SHP77 treated with DMSO at 0.1 percent for 48 hours (cell line): ENCODE measurements at regions not wholly inside any gene's neighbourhood (a gene's known extent, or its start where the extent isn't known, plus 50 kb on each side); places are given as distances from the start of the nearest gene placed in this dataset.

Experiments
- DNase-seq: peaks from one replicate; lab custom pipeline; 2025; lab: John Stamatoyannopoulos, UW

DNA sequence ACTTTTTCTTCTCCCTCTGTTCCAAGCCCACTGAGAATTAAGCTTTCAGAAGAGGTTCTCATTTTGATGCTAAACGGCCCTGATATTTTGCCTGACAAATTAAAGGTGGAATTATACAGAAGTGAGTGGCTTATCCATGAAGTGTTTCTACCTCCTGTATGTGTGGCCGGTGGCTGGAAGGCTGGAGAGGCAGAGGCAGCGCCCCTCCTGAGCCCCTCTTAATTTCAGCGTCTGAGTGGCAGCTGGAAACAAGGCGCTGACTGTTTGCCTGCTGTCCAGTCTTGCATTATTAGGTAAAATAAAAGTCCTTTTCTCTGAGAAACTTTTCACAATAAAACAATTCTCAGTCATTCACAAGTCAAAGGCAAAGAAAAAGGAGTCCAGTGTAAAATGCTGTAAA is 685.7 kb downstream of the MCTP2 start:
- DNase-seq: no peak

DNA sequence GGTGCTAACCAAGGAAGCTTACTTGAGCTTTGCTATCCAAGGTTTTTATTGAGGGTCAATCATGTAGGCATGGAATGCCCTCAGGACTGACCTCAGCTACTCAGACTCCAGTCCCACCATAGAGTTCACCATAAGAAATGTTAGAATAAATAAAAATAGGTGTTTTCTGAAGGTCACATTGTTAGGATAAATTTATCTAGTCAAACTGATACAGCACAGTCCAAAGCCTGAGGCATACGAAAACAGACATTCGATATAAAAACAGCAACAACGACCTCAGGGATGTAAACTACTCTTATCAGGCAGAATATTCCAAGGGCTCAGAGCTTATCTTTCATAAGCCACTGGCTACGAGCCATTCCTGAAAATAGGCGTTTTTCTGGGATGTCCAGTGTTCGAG is 690.6 kb downstream of the MCTP2 start:
- no peak for DNase-seq

DNA sequence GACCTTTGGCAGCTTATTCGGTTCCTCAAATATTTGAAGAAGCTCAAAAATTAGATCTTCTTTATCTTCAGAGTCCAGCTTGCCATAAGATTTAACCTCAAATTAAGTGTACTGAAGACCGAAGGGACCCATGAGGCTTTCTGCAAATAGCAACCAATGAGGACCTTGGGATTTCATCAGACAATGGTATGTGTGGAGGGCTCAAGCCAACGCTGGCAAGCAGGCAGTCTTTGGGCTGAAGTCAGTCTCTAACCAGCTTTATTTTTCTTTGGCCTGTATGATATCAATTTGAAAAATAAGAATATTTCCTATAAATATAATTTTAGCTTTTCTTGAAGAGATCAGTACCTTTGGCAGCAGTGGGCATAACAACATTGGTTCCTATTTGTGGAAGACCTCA is 692.7 kb downstream of the MCTP2 start:
- DNase-seq: no peak

DNA sequence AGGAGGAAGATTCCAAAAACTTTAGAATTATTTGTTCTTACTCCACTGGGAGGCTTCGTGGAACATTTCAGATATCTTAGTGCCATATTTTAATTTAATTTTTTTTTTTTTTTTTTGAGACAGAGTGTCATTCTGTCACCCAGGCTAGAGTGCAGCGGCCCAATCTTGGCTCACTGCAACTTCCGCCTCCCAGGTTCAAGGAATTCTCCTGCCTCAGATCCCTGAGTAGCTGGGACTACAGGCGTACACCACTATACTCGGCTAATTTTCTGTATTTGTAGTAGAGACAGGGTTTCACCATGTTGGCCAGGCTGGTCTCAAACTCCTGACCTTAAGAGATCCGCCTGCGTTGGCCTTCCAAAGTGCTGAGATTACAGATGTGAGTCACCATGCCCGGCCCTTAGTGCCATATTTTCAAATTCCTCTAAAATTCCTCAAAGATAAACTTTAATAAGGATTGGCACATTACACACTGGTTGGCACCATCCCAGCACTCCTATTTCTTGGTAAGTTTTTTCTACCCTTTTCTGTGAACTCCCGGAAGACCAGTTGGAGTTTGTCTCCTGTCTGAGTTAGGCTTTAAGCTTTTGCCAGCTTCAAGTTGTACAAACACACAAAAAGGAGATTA is 693.7 kb downstream of the MCTP2 start:
- no peak for DNase-seq

DNA sequence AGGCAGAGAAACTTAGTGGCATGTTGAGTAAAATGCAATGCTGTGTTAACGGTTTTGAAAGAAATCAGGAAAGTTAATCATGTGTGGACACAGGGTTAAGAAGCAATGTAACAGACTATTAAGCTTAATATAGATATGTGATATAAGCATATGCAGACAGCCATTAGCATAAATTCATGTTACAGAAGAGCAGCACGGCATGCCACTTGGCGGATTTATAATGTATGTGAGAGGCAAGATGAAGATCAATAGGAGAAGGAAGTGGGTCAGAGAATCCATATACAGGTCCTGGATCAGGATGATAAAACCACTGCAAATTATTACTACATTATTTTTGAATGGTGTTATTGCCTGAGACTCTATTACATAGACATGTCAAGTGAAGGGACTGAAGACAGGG is 694.3 kb downstream of the MCTP2 start:
- no peak for DNase-seq

DNA sequence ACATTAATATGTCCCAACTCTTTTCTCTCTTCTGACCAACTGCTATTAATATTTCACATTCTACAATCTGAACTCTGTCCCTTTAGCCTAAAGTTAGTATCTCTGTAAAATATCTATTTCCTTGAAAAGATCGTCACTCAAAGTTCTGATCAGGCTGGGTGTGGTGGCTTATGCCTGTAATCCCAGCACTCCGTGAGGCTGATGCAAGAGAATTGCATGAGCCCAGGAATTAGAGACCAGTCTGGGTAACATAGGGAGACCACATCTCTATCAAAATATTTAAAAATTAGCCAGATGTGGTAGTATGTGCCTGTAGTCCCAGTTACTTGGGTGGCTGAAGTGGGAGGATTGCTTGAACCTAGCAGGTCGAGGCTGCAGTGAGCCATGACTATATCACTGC is 695.6 kb downstream of the MCTP2 start:
- no peak for DNase-seq

DNA sequence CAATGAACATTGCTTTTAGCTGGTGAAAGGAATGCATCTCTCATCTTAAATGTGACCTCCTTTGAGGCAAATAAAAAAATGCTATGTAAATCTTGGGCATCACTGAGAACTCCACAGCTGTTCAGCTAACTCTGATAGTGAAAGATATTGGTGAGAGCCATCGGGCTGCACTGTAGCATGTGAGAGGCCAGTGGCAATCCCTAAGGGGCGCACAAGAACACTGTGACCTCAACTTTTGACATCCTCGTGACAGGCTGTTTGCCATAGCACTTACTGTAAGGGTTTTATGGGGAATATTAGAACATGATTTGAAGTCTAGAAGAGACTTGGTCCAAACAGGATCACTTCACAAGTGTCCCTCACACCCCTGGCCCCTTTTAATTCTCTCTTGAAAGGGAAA is 697.9 kb downstream of the MCTP2 start:
- no peak for DNase-seq

DNA sequence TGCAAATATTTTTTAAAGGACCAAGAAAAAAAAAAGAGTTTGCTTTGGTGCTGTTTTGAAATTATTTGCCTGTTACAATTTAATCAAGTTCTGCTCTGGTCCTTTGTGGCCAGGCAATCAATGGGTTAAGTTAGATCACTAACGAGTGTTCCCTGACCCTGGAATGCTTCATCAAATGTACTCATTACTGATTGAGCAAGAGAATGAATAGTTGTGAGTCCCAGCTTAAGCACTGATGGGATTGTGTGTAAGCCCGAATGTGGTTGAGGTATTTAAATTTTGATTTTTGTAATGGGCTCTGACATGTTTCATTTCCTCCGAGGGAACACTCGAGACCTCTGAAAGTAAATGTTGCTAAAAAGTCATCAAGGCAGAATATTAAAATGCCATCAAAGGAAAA is 699.1 kb downstream of the MCTP2 start:
- DNase-seq: no peak

DNA sequence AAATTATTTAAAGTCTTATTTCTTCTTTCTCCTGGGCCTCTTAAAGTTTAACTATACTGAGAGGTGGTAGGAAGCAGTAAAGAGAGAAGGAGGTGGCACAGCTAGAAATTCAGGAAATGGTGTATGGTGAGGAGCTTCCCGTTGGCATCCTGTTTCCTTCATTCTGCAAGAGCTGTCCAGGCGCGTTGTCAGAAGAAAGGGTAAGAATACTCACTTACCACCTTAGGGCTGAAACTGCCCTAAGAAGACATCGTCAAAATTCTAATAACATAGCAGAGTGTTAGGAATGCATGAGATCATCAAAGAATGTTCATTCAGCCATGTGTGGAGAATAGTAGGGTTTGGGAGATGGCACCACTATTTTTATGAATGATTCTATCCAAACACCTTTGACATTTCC is 699.6 kb downstream of the MCTP2 start:
- DNase-seq: no peak

DNA sequence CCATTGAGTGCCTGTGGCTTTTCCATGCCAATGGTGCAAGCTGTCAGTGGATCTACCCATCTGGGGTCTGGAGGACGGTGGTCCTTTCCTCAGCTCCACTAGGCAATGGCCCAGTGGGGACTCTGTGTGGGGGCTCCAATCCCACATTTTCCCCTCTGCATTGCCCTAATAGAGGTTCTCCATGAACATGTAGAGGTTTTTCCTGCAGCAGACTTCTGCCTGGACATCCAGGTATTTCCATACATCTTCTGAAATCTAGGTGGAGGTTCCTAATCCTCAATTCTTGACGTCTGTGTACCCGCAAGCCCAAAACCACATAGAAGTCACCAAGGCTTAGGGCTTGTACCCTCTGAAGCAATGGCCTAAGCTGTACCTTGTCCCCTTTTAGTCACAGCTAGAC is 703.1 kb downstream of the MCTP2 start:
- DNase-seq: no peak

DNA sequence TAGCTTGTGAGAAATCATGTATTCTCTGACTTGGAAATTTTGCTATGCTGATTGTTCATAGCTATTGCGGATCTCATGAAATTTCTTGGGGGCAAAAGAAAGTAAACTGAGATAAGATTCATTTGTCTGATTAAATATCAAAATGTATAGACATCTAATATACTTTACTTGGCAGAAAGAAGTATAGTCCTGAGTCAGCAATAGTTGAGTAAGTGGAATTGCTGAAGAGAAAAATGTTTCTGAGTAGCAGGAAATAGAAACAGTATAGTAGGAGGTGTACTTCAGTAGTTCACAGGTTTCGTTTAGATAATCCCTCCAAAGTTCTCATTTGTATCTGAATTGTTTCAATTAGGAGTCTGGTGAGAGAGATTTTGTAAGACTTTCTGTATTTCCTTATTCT is 705.9 kb downstream of the MCTP2 start:
- no peak for DNase-seq

DNA sequence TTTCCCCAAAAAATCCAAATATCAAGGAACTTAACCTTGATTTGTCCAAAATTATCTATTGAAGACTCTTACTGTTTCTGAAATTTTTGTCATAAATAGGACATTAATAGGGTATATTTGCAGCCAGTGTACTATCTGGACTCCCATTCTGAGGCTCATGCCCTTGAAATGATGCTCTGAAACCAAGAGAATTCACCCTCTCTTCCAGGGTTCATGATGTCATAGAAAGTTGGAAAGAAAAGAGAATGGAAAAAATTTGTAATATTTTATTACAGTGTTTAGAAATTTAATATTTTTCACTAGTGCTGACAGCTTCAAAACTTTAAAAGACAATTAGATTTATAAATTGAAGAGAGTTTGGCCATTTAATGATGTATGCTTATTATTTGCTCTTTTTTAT is 712.5 kb downstream of the MCTP2 start:
- DNase-seq: no peak

DNA sequence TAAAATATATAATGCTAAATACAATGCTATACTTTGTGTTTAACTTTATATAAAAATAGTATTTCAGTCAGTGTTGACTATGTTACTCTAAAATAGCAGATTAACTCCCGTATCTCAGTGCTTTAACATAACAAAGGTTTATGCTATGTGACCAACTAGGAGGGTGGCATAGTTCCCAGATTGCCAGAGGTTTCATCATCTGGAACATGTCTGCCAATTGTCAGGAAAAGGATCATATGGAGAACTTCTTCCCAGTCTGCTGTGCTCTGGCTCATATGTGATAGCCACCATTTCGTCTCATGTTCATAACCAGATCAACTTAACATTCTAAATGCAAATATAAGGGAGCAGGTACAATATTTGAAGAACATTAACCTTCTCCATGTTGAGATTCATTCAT is 720.2 kb downstream of the MCTP2 start:
- no peak for DNase-seq

DNA sequence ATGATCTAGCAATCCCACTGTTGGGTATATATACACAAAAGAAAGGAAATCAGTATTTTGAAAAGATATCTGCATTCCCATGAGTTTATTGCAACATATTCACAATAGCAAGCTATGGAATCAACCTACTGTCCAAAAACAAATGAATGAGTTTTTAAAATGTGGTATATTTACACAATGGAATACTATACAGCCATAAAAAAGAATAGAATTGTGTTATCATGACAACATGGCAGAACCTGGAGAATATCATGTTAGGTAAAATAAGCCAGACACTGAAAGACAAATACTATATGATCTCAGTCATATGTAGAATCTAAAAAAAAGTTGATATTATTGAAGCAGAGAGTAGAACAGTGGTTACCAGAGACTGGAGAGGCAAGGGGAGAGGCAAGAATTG is 732.6 kb downstream of the MCTP2 start:
- DNase-seq: no peak

DNA sequence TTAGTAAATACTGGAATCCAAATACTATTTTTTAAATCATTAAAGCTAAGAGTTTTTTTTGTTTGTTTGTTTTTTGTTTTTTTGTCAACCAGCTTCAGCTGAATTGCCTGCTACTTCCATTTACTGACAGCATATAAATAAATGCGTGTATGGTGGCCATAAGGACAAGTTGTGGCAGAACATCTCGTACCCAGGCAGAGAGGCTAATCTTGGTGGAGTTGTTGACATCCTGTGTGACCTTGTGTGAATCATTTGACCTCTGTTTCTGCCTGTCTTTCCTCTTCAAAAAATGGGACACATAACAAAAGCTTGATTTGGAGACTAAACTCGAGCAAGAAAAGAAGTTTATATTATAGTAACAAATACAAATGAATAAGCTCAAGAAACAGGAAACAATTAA is 734.2 kb downstream of the MCTP2 start:
- no peak for DNase-seq

DNA sequence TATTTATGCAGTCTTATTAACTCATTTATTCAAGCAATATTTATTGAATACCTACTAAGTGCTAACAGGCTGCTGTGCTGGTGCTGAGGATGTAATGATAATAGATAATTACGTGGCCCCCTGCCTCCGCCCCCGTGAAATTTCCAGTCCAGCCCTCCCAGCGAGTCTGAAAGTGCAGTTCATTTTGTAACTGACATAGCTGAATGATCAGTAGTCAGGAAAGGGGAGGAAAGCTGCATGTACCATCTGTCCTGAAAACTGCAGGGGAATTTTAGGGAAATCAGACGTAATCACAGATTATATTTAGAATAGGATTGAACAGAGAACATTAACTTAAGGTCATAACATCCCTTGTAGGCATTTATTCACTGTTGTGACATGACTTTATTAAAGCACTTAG is 736.8 kb downstream of the MCTP2 start:
- no peak for DNase-seq

DNA sequence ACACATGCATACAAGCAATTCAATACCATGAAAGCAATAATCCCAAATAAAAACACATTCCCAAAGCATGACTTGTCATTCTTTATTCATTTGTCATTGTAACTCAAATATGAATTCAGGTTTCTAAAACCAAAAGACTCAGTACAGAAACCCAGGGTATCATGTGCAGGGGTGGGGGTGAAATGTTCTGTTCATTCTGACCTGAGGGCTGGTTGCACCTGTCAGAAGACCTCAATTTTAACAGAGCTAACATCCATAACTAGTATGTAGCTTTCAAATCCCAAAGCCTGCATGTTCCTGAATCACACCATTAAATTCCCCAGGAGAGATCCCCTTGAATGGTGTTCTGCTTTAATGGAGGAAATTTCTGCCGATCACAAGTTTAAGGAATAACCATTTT is 738.7 kb downstream of the MCTP2 start:
- no peak for DNase-seq

DNA sequence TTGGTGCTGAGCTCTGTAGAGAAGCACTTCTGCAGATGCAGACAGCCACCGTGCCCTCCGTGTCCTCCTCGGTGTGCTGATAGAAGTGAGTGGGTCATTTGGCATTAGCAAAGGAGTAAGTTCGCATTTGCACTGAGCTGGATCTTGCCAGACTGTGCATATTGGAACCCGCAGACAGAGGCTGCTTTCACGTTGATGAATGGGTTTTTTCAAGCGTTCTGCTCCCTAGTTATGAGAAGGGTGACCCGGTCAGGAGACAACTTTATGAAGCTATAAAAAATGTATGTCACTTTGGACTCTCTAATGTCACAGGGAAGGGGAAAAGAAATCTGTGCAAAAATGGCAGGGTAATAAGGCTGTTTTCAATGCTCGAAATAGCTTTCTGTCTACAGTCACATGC is 739.4 kb downstream of the MCTP2 start:
- no peak for DNase-seq

DNA sequence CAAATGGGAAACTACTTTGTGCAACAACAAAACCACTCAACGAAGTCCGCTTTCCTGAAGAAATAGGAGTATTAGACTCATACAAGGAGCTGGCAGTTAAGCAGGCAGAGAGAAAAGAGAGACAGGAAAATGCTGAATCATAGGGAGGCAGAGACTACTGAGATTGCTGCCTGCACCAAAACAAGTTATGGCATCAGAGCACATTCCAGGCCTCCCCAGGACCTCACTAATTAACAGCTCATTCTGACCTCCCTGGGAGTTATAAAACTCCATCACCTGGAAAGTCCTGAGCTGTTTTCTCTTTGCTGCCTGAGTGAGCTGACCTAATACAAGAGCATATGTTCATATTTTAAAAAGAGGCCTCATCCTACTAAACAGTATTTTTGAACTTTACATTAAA is 741.0 kb downstream of the MCTP2 start:
- DNase-seq: no peak

DNA sequence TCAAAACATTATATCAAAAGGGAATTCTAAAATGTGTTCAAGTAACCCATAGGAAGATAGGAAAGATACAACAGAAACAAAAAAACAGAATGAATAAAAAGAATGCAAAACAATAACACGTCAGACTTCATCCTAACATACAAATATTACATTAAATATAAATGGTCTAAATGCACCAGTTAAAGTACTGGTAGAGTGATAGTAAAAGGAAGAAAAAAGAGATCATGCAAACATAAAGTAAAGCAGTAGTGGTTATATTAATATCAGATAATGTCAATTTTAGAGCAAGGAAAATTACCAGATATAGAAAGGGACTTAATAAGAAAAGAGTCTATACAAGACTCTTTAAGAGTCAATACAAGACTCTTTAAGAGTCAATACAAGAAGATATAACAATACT is 755.7 kb downstream of the MCTP2 start:
- no peak for DNase-seq

DNA sequence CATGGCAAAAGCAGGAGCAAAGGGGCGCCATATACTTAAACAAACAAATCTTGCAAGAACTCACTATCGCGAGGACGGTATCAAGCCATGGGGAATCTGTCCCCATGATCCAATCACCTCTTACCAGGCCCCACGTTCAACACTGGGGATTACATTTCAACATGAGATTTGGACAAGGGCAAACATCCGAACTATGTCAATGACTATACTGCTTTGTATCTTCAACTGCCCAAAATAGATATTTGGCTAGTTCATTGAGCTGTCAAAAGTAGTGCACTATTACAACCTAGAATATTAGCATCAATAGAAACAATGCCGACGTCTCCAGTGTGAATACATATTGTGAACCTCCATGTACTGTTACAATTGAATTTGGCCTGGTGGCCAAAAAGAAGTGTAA is 760.4 kb downstream of the MCTP2 start:
- DNase-seq: no peak

DNA sequence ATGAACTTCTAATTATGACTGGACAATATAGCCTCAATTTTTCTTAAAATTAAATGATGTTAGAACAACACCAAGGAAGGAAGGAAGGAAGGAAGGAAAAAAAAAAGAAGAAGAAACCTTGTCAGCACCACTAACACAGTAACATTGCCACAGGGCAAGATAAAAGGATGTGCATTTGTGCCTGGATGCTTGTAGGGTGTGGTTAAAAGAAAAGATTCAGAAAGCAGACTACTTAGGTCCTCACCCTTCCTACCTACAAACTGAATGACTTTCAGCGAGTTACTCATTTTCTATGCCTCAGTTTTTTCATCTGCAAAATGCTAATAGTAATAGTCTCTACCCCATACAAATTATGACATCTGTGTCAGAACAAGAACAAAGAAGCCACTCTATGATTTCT is 778.3 kb downstream of the MCTP2 start:
- DNase-seq: no peak

DNA sequence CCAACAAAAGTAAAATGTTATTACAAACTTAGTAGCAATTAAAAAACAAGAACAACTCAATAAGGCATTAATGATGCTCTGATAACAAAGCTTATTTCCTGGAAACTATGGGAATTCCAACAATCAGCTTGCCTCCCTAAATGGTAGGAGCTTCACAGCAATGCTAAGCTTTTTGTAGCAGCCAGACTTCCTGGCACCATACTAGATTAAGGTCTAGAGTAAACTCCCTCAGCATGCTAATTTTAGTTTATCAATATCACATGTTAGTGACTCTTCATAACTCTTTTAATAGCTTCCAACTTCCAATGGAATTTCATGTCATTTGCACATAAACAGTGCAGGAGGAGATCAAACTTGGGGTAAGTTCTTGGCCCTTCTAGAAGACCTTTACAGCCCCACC is 782.0 kb downstream of the MCTP2 start:
- no peak for DNase-seq

DNA sequence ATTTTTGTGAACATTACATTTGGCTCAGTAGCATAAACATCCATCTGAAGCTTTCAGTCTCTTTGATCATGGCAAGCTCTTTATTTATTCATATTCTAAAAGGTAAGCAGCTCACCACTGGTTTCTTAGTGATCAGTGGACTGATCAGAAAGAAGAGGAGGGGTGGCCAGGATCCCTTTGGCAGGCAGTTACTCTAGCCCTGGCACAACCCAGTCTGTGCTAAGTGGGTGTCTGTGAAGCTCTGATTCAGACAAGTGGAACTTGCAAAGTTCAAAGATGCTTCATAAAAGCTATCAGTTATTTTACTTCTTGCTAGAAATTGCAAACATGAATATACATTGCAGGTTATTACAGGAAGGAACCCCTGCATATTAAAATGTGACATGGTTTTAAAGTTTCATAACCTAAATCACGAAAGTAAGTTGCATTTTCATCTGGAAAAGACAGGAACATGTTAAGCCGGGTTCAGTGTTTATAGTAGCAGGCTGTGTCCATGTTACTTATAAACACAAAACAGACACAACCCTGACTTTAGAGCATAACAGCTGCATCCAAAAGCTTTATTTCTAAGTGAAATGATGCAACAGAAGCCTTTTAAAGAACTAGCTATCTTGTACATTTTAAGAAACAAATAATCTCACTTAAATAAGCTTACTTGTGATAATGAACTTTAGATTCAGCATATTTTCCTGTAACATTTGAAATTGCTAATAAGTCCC is 785.3 kb downstream of the MCTP2 start:
- DNase-seq: no peak
